Body of pancreas (tissue), 4 donors: ENCODE measurements at regions not wholly inside any gene's neighbourhood (a gene's known extent, or its start where the extent isn't known, plus 50 kb on each side); places are given as distances from the start of the nearest gene placed in this dataset.

ENCODE experiments used
- CTCF ChIP-seq, 7 experiments: fragments of 450-650 bp in 4 of 7; fragments of 200-600 bp in 3 of 7; sonication (generic) in 3 of 7; IDR thresholded peaks; one replicate each; pipeline ENCODE4 v1.5.1; 2016 to 2019; ENCODE audit warnings: antibody characterized with exemption in 7 of 7
- POLR2A ChIP-seq, 3 donors: fragments of 450-650 bp; IDR thresholded peaks; one replicate each; pipeline ENCODE4 v1.6.1; 2016; ENCODE audit warnings: antibody characterized with exemption in 3 of 3, mild to moderate bottlenecking in 2 of 3

- TF ChIP-seq CTCF (IDR thresholded peaks at IDR 0.05) (no peak), POLR2A (IDR thresholded peaks at IDR 0.05) (no peak)
Measured at GRCh38 chr3:177471733-177472480, 274.6 kb upstream of the TBL1XR1 start.
